ENCODE measurements at regions not wholly inside any gene's neighbourhood (a gene's known extent, or its start where the extent isn't known, plus 50 kb on each side); places are given as distances from the start of the nearest gene placed in this dataset.

GRCh38 chr1:191160837-191161236 lies 683.2 kb upstream of the BRINP3 start:
- H3K27me3 ChIP-seq (ENCODE audit: insufficient read depth in 3 of 3, low read length in 2 of 3) = no peaks in the 10 kb centered on the region
- H3K9me3 ChIP-seq = peaks cover 5% of the 10 kb centered on the region
- H3K4me1 ChIP-seq = no peaks in the 10 kb centered on the region
- H3K4me3 ChIP-seq = no peak overlapping the region
- intact Hi-C loops (cut with DNase I) = no loop called here
- no peak overlapping the region for H3K27ac ChIP-seq
- WGBS, 3 donors = 94 to 96% (median 94%) methylated on average over 5 of the region's 5 CpGs
- no peak for DNase-seq
- no peak for TF ChIP-seq CTCF (IDR thresholded peaks at IDR 0.05)
- ATAC-seq = no peak
- H3K36me3 ChIP-seq (ENCODE audit: insufficient read depth in 1 of 2, low read depth in 1 of 2) = no peaks in the 10 kb centered on the region

DNA sequence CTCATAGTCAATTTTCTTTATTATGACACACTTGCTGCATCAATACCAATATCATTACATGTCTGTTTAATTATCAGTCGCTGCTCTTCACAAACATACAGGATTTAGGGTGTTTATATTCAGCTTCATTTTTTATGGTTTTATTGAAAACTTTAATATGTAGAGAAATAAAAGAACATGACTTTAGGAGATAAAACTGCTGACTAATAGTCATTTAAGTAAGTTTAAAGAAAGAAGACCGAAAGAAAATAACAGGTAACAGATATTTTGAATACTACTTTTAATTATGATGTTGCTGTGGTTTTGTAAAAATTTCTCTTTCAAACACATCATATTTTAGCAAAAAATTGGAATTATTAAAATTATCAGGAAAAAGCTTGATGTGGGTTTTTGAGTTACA lies 685.1 kb upstream of the BRINP3 start:
- peaks cover 5% of the 10 kb centered on the region for H3K9me3 ChIP-seq
- intact Hi-C loops (cut with DNase I) = no loop called here
- DNase-seq = no peak
- no peak for TF ChIP-seq CTCF (IDR thresholded peaks at IDR 0.05)
- no peaks in the 10 kb centered on the region for H3K36me3 ChIP-seq (ENCODE audit: insufficient read depth in 1 of 2, low read depth in 1 of 2)
- H3K4me1 ChIP-seq = no peaks in the 10 kb centered on the region
- no peak overlapping the region for H3K4me3 ChIP-seq
- H3K27ac ChIP-seq = no peak overlapping the region
- no peaks in the 10 kb centered on the region for H3K27me3 ChIP-seq (ENCODE audit: insufficient read depth in 3 of 3, low read length in 2 of 3)
- no peak for ATAC-seq
- 66 to 86% (median 69%) methylated on average over 2 of the region's 2 CpGs for WGBS, 3 donors

DNA sequence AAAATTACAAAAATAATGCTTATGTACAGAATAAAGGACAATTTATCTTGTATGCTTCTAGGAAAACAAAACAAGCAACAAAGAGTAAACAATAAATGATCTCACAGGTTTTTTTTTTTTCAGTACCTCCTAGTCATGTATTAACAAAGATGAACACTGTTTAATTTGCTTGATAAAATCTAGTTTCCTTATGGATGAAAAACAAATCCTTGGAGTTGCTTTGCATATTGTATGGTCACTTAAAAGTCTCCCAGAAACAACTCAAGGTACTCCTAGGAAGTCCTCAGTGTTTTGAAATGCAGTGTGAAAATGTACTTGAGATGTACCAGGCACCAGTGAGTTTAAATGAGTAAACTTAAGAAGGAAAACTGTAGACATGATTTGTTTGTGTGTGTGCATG lies 686.0 kb upstream of the BRINP3 start:
- Histone ChIP-seq H3K27ac (no peak overlapping the region), H3K4me3 (no peak overlapping the region), H3K4me1 (no peaks in the 10 kb centered on the region), H3K27me3 (ENCODE audit: insufficient read depth in 3 of 3, low read length in 2 of 3) (no peaks in the 10 kb centered on the region), H3K9me3 (peaks cover 2% of the 10 kb centered on the region), H3K36me3 (ENCODE audit: insufficient read depth in 1 of 2, low read depth in 1 of 2) (no peaks in the 10 kb centered on the region)
- intact Hi-C loops (cut with DNase I) = no loop called here
- no peak for TF ChIP-seq CTCF (IDR thresholded peaks at IDR 0.05)
- DNase-seq = no peak
- no peak for ATAC-seq

GRCh38 chr1:191174298-191174697 lies 696.6 kb upstream of the BRINP3 start:
- intact Hi-C loops (cut with DNase I) = no loop called here
- Histone ChIP-seq H3K36me3 (ENCODE audit: insufficient read depth in 1 of 2, low read depth in 1 of 2) (no peaks in the 10 kb centered on the region), H3K9me3 (no peaks in the 10 kb centered on the region), H3K27me3 (ENCODE audit: insufficient read depth in 3 of 3, low read length in 2 of 3) (no peaks in the 10 kb centered on the region), H3K4me1 (no peaks in the 10 kb centered on the region), H3K27ac (no peak overlapping the region), H3K4me3 (no peak overlapping the region)
- ATAC-seq (no peak), DNase-seq (no peak)
- WGBS, 3 donors = 21 to 25% (median 23%) methylated on average over 1 of the region's 1 CpG
- TF ChIP-seq CTCF (IDR thresholded peaks at IDR 0.05) = no peak

- Histone ChIP-seq H3K27me3 (ENCODE audit: insufficient read depth in 3 of 3, low read length in 2 of 3) (no peaks in the 10 kb centered on the region), H3K36me3 (ENCODE audit: insufficient read depth in 1 of 2, low read depth in 1 of 2) (no peaks in the 10 kb centered on the region), H3K27ac (no peak overlapping the region), H3K4me1 (no peaks in the 10 kb centered on the region), H3K4me3 (no peak overlapping the region), H3K9me3 (no peaks in the 10 kb centered on the region)
- intact Hi-C loops (cut with DNase I) = no loop called here
- DNase-seq (no peak), ATAC-seq (no peak)
- TF ChIP-seq CTCF (IDR thresholded peaks at IDR 0.05) = no peak
- 82 to 98% (median 91%) methylated on average over 1 of the region's 1 CpG for WGBS, 3 donors
Measured at GRCh38 chr1:191176131-191176530, 698.5 kb upstream of the BRINP3 start.

Data from psoas muscle (tissue), 7 donors.